ENCODE measurements at regions not wholly inside any gene's neighbourhood (a gene's known extent, or its start where the extent isn't known, plus 50 kb on each side); places are given as distances from the start of the nearest gene placed in this dataset.

- TF ChIP-seq POLR2AphosphoS5 (IDR thresholded peaks at IDR 0.05; ENCODE audit: low read depth, low read length) (no peak), PAX5 (IDR thresholded peaks at IDR 0.05; ENCODE audit: insufficient read depth, low read length, severe bottlenecking) (no peak)
Observed at GRCh38 chr11:87957961-87958360, 217.3 kb downstream of the RAB38 start.
